Smooth muscle cell (in vitro differentiated cells): ENCODE measurements at regions not wholly inside any gene's neighbourhood (a gene's known extent, or its start where the extent isn't known, plus 50 kb on each side); places are given as distances from the start of the nearest gene placed in this dataset.

Experiments used
- DNase-seq: peaks from one replicate; lab custom pipeline; 2025; ENCODE audit not compliant: unreplicated experiment; lab: John Stamatoyannopoulos, UW
- H2AFZ ChIP-seq: fragments of 200-600 bp; sonication (generic); 2 replicates; pipeline ENCODE4 v1.6.0; 2016; ENCODE audit warnings: antibody characterized with exemption, low read depth, mild to moderate bottlenecking
- H3F3A ChIP-seq: fragments of 200-600 bp; sonication (generic); 2 replicates; pipeline ENCODE4 v1.6.0; 2017; ENCODE audit warnings: antibody characterized with exemption, low read depth
- H3K27ac ChIP-seq: fragments of 200-600 bp; sonication (generic); 2 replicates; pipeline ENCODE4 v1.5.1; 2016; ENCODE audit warnings: low read depth, mild to moderate bottlenecking
- H3K27me3 ChIP-seq: fragments of 200-600 bp; sonication (generic); 2 replicates; pipeline ENCODE4 v1.6.1; 2016; ENCODE audit warnings: low read depth, mild to moderate bottlenecking
- H3K36me3 ChIP-seq: fragments of 200-600 bp; sonication (generic); 2 replicates; pipeline ENCODE4 v1.5.1; 2016; ENCODE audit warnings: low read depth
- H3K4me1 ChIP-seq: fragments of 200-600 bp; sonication (generic); 2 replicates; pipeline ENCODE4 v1.5.1; 2016; ENCODE audit warnings: low read depth
- H3K4me2 ChIP-seq: fragments of 200-600 bp; sonication (generic); 2 replicates; pipeline ENCODE4 v1.6.0; 2016; ENCODE audit warnings: mild to moderate bottlenecking
- H3K4me3 ChIP-seq: fragments of 200-600 bp; sonication (generic); 2 replicates; pipeline ENCODE4 v1.5.1; 2016; ENCODE audit warnings: mild to moderate bottlenecking
- H3K79me2 ChIP-seq: fragments of 200-600 bp; sonication (generic); 2 replicates; pipeline ENCODE4 v1.6.0; 2016; ENCODE audit warnings: low read depth, mild to moderate bottlenecking
- H3K9ac ChIP-seq: fragments of 200-600 bp; sonication (generic); 2 replicates; pipeline ENCODE4 v1.6.0; 2016; ENCODE audit warnings: low read depth
- H3K9me3 ChIP-seq: fragments of 200-600 bp; sonication (generic); replicated peaks from 2 replicates; pipeline ENCODE4 v1.5.1; 2016; ENCODE audit warnings: low read depth
- H4K20me1 ChIP-seq: fragments of 200-600 bp; sonication (generic); 2 replicates; pipeline ENCODE4 v1.6.0; 2016; ENCODE audit warnings: low read depth
- WGBS: methylation state at CpG from one replicate; pipeline ENCODE4 v1.1.7; 2016; ENCODE audit warnings: low lambda C conversion rate; 5-methylcytosine and 5-hydroxymethylcytosine counted together
- TF ChIP-seq, protein P1 (sequence below): fragments of 200-600 bp; sonication (generic); IDR thresholded peaks from 2 replicates; pipeline ENCODE4 v1.5.1; 2017; ENCODE audit warnings: borderline replicate concordance, mild to moderate bottlenecking, antibody characterized with exemption; ENCODE audit not compliant: insufficient read depth, poor library complexity, severe bottlenecking

DNA sequence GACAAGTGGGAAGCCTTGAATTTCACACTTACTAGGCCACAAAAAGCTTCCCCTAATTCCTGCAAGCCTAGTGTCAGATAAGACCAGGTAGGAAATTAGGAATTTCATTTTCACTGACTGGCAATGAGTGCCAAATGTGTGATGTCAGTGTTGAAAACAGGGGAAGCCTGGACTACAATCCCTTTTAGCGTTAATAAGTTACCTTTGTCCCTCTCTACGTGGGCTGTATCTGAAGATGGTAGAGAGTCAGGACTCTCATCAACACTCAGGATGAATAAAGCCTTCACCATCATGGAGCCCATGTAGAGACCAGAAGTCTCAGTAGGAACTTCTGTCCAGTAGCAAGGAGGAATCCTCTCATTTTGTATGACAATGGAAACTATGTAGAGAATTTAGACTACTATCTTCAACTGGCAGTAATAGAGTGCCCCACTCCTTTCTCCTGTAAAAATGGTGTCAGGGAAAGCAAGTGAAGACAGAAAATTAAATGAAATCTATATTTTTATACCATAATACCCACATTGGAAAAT lies 324.1 kb upstream of the KLHL1 start:
- H3K9me3 ChIP-seq = no peaks in the 10 kb centered on the region
- no peak overlapping the region for H2AFZ ChIP-seq
- TF ChIP-seq, protein P1, sequence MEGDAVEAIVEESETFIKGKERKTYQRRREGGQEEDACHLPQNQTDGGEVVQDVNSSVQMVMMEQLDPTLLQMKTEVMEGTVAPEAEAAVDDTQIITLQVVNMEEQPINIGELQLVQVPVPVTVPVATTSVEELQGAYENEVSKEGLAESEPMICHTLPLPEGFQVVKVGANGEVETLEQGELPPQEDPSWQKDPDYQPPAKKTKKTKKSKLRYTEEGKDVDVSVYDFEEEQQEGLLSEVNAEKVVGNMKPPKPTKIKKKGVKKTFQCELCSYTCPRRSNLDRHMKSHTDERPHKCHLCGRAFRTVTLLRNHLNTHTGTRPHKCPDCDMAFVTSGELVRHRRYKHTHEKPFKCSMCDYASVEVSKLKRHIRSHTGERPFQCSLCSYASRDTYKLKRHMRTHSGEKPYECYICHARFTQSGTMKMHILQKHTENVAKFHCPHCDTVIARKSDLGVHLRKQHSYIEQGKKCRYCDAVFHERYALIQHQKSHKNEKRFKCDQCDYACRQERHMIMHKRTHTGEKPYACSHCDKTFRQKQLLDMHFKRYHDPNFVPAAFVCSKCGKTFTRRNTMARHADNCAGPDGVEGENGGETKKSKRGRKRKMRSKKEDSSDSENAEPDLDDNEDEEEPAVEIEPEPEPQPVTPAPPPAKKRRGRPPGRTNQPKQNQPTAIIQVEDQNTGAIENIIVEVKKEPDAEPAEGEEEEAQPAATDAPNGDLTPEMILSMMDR = no peak
- no peak overlapping the region for H3K4me2 ChIP-seq
- H3K36me3 ChIP-seq = no peaks in the 10 kb centered on the region
- WGBS = 37% methylated on average over 2 of the region's 2 CpGs
- H4K20me1 ChIP-seq = no peaks in the 10 kb centered on the region
- H3K4me3 ChIP-seq = no peak overlapping the region
- no peaks in the 10 kb centered on the region for H3K79me2 ChIP-seq
- H3F3A ChIP-seq = no peaks in the 10 kb centered on the region
- H3K27ac ChIP-seq = no peak overlapping the region
- H3K4me1 ChIP-seq = no peaks in the 10 kb centered on the region
- no peak overlapping the region for H3K9ac ChIP-seq
- H3K27me3 ChIP-seq = no peaks in the 10 kb centered on the region
- DNase-seq = no peak

DNA sequence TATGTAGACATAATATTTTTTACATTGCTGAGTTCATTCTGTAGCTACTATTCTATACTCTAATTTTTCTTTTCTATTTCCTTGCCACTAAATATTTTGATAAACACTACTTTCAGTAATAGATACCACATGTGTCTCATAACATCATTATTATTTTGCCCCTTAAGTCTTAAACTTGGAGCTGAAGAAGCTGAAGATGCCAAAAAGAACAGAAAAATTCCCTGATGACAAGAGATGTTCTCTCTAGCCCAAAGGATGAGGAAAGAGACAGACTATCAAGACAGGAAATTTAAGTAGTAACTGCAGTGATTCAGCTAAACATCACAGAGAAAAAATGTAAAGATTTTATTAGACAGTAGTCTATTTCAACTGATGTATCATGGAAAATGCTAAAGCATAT lies 322.0 kb upstream of the KLHL1 start:
- H3K27me3 ChIP-seq = no peaks in the 10 kb centered on the region
- DNase-seq = no peak

DNA sequence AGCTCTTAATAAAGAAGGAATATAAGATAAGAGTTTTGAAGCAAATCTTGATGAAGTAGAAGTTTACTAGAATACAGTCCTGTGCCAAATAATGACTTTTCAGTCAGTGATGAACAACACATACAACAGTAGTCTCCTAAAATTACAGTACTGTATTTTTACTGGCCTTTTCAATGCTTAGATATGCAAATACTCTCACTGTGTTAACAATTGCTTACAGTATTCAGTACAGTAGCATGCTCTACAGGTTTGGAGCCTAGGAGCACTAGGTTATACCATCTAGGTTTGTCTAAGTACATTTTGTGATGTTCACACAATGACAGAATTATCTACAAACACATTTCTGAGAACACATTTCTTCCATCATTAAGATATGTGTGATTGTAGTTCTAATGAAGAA lies 316.7 kb upstream of the KLHL1 start:
- Histone ChIP-seq H4K20me1 (no peaks in the 10 kb centered on the region), H3K36me3 (no peaks in the 10 kb centered on the region), H3K27me3 (no peaks in the 10 kb centered on the region), H3K79me2 (no peaks in the 10 kb centered on the region), H3K4me2 (no peak overlapping the region), H3K4me3 (no peak overlapping the region), H3K27ac (no peak overlapping the region), H3K9me3 (no peaks in the 10 kb centered on the region), H2AFZ (peak overlapping the region; percentile 8), H3K9ac (no peak overlapping the region), H3K4me1 (no peaks in the 10 kb centered on the region), H3F3A (no peaks in the 10 kb centered on the region)
- DNase-seq = no peak
- TF ChIP-seq, protein P1 = no peak

More for the DNA sequence above, 322.0 kb upstream of the KLHL1 start:
- no peaks in the 10 kb centered on the region for H3F3A ChIP-seq
- H3K36me3 ChIP-seq = no peaks in the 10 kb centered on the region
- no peak overlapping the region for H3K4me3 ChIP-seq
- H3K9me3 ChIP-seq = no peaks in the 10 kb centered on the region
- no peak overlapping the region for H3K4me2 ChIP-seq
- H3K79me2 ChIP-seq = no peaks in the 10 kb centered on the region
- H3K27ac ChIP-seq = no peak overlapping the region
- H3K9ac ChIP-seq = no peak overlapping the region
- TF ChIP-seq, protein P1 = no peak
- no peak overlapping the region for H2AFZ ChIP-seq
- no peaks in the 10 kb centered on the region for H4K20me1 ChIP-seq
- H3K4me1 ChIP-seq = no peaks in the 10 kb centered on the region

DNA sequence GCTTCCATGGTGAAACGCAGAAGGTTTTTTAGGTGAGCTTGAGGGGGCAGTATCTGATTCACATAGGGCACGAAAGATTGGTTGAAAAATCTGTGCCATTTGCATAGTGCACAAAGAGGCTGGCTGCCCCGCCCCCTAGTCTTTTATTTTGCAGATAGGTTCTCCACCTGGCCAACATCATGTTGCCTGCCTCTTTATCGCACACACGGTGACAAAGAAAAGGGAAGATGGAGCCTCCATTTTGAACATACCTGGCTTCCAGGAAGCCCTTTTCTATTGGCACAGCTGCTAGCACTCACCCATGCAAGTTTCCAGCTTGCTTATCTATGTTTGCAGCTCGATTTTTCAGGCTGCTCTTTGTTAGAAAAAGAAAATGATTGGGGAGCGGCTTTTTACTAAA lies 316.2 kb upstream of the KLHL1 start:
- Histone ChIP-seq H3K9me3 (no peaks in the 10 kb centered on the region), H3K79me2 (no peaks in the 10 kb centered on the region), H2AFZ (no peak overlapping the region), H3K4me3 (no peak overlapping the region), H4K20me1 (no peaks in the 10 kb centered on the region), H3F3A (no peaks in the 10 kb centered on the region), H3K9ac (no peak overlapping the region), H3K4me2 (no peak overlapping the region), H3K27me3 (no peaks in the 10 kb centered on the region), H3K27ac (no peak overlapping the region), H3K36me3 (no peaks in the 10 kb centered on the region), H3K4me1 (no peaks in the 10 kb centered on the region)
- TF ChIP-seq, protein P1 = no peak
- DNase-seq = no peak
- 80% methylated on average over 7 of the region's 7 CpGs for WGBS
